ENCODE measurements at regions not wholly inside any gene's neighbourhood (a gene's known extent, or its start where the extent isn't known, plus 50 kb on each side); places are given as distances from the start of the nearest gene placed in this dataset.

DNA sequence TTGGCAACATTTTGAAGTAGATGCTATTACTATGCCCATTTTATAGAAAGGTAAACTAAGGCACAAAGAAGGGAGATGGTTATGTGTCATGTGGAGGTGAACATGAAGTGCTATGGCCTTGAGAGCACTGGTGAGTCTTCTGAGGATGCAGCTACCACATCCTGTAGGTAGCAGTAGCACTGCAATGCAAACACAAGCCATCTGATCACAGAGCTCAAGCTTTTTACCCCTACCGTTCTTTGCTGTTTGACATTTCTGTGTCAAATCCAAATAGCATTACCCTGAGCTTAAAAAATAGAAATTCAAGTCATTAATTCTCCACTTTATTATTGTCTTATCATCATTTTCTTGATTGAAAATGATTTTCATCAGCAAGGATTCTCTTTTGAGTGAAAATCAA, 382.9 kb downstream of the KCTD12 start:
- FAIRE-seq (no peak), DNase-seq (ENCODE audit: low read depth, low spot score) (no peak)
- intact Hi-C loops (cut with micrococcal nuclease) (no loop called here), dilution Hi-C loops (cut with MboI; ENCODE audit: extremely low pct_ligation_motif_present, low sequenced_read_pairs) (no loop called here)
- no peak overlapping the region for H2AFZ ChIP-seq (ENCODE audit: low read depth, low read length)
- ChIA-PET CTCF (interaction anchor here (0.9 kb wide), 1 partner anchor 10 kb away, joined by 3 read pairs; no protein-coding TSS in a partner anchor), POLR2A (interaction anchor here (0.6 kb wide), 1 partner anchor 9 kb away, joined by 4 read pairs; no protein-coding TSS in a partner anchor)
- H3K4me3 ChIP-seq (replicated peaks in 1 of 3; ENCODE audit: insufficient read depth in 1 of 3, low read depth in 1 of 3, low read length in 3 of 3), result no peak overlapping the region
- no peaks in the 10 kb centered on the region for H3K27me3 ChIP-seq (ENCODE audit: control insufficient read depth in 2 of 2, insufficient read depth in 2 of 2, low read length in 2 of 2)
- no peak overlapping the region for H3K4me2 ChIP-seq (ENCODE audit: insufficient read depth, low read length)
- H3K9ac ChIP-seq (replicated peaks; ENCODE audit: extremely low read depth, insufficient read depth, low read length), result no peak overlapping the region
- H3K9me3 ChIP-seq (replicated peaks; ENCODE audit: control insufficient read depth, insufficient read depth, low read length), result no peaks in the 10 kb centered on the region
- no peak overlapping the region for H3K27ac ChIP-seq (ENCODE audit: insufficient read depth, low read depth, low read length)
- H3K9me1 ChIP-seq (replicated peaks; ENCODE audit: control insufficient read depth, extremely low read depth, insufficient read depth, low read length), result no peaks in the 10 kb centered on the region
- no peaks in the 10 kb centered on the region for H4K20me1 ChIP-seq (replicated peaks; ENCODE audit: control insufficient read depth, extremely low read depth, insufficient read depth, low read length)
- TF ChIP-seq CTCF (IDR thresholded peaks at IDR 0.05; ENCODE audit: extremely low read depth in 1 of 2, insufficient read depth in 1 of 2, low read depth in 1 of 2, low read length in 2 of 2) (no peak), FOS (IDR thresholded peaks at IDR 0.05; ENCODE audit: borderline replicate concordance, insufficient read depth, low read length) (no peak), JUN (IDR thresholded peaks at IDR 0.05; ENCODE audit: borderline replicate concordance, insufficient read depth, insufficient read length, low read depth) (no peak), POLR2AphosphoS5 (IDR thresholded peaks at IDR 0.05; ENCODE audit: insufficient read depth, low read depth, low read length) (no peak), POLR2A (IDR thresholded peaks at IDR 0.05; ENCODE audit: low read depth, low read length) (no peak), MYC (IDR thresholded peaks at IDR 0.05; ENCODE audit: low read depth, low read length) (no peak), EZH2 (IDR thresholded peaks at IDR 0.05; ENCODE audit: borderline replicate concordance, low read depth, low read length, severe bottlenecking) (no peak), GATA2 (IDR thresholded peaks at IDR 0.05; ENCODE audit: insufficient read depth, insufficient read length, low read depth, low read length) (no peak)
- TF ChIP-seq, protein P1, sequence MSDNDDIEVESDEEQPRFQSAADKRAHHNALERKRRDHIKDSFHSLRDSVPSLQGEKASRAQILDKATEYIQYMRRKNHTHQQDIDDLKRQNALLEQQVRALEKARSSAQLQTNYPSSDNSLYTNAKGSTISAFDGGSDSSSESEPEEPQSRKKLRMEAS (IDR thresholded peaks at IDR 0.05; ENCODE audit: insufficient read depth, insufficient read length), result no peak
- peaks cover 3% of the 10 kb centered on the region for H3K4me1 ChIP-seq (ENCODE audit: control insufficient read depth, extremely low read depth, insufficient read depth, low read length)
- H3K36me3 ChIP-seq (ENCODE audit: control insufficient read depth in 2 of 2, extremely low read depth in 1 of 2, insufficient read depth in 2 of 2, low read length in 2 of 2), result no peaks in the 10 kb centered on the region
- no peaks in the 10 kb centered on the region for H3K79me2 ChIP-seq (ENCODE audit: control insufficient read depth, insufficient read depth, low read length)
- BruUV-seq (replicated peaks), result no TSS peak

Data from endothelial cell of umbilical vein (primary cell).